IPS-15b (cell line): ENCODE measurements at regions not wholly inside any gene's neighbourhood (a gene's known extent, or its start where the extent isn't known, plus 50 kb on each side); places are given as distances from the start of the nearest gene placed in this dataset.

ENCODE experiments used
- H3K27me3 ChIP-seq: one replicate; pipeline ENCODE4 v1.6.1; 2013; ENCODE audit warnings: low read length; ENCODE audit not compliant: control insufficient read depth, insufficient read depth
- H3K36me3 ChIP-seq: one replicate; pipeline ENCODE4 v1.6.1; 2013; ENCODE audit warnings: low read length; ENCODE audit not compliant: control insufficient read depth, insufficient read depth
- H3K4me1 ChIP-seq: one replicate; pipeline ENCODE4 v1.6.1; 2013; ENCODE audit warnings: mild to moderate bottlenecking, low read length; ENCODE audit not compliant: control insufficient read depth, insufficient read depth
- H3K4me3 ChIP-seq: one replicate; pipeline ENCODE4 v1.5.1; 2013; ENCODE audit warnings: low read depth, low read length
- H3K9ac ChIP-seq: one replicate; pipeline ENCODE4 v1.6.1; 2013; ENCODE audit warnings: low read depth, mild to moderate bottlenecking, low read length
- H3K9me3 ChIP-seq: one replicate; pipeline ENCODE4 v1.6.1; 2013; ENCODE audit warnings: mild to moderate bottlenecking, low read length; ENCODE audit not compliant: control insufficient read depth, insufficient read depth

- Histone ChIP-seq H3K4me3 (no peak overlapping the region), H3K27me3 (peaks cover 3% of the 10 kb centered on the region), H3K9ac (no peak overlapping the region), H3K4me1 (peaks cover 13% of the 10 kb centered on the region), H3K36me3 (no peaks in the 10 kb centered on the region), H3K9me3 (no peaks in the 10 kb centered on the region)
Measured at GRCh38 chr2:16302431-16303272, 362.3 kb downstream of the MYCN start.

DNA sequence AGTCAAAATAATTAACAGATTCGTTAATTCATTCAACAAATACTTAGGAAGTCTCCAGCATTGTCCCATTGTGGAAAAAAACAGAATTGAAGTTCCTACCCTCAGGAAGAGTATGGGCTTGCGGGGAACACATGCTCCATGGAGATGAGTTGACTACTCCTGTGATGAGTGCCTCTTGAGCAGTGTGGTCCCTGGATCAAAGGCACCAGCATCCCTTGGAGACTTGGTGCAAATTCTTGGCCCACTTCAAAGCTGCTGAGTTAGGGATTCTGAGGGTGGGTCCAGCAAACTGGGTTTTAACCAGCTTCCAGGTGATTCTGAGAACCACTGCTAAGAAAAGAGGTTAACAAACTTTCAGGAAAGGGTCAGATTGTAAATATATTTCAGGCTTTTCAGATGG lies 361.6 kb downstream of the MYCN start:
- H3K9me3 ChIP-seq, result no peaks in the 10 kb centered on the region
- H3K27me3 ChIP-seq, result peaks cover 3% of the 10 kb centered on the region
- H3K9ac ChIP-seq, result no peak overlapping the region

DNA sequence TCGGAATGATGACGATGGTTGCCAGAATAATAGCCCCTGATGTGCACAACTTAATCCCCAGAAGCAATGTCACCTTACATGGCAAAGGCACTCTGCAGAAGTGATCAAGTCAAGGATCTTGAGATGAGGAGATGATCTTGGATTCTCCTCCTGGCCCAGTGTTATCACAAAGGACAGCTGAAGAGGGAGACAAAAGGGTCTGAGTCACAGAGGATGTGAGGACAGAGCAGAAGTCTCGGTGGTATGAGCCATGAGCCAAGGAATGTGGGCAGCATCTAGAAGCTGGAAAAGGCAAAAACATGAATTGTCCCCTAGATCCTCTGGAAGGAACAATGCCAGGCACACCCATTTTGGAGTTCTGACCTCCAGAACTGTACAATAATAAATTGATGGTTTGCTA lies 358.5 kb downstream of the MYCN start:
- Histone ChIP-seq H3K9ac (no peak overlapping the region), H3K9me3 (no peaks in the 10 kb centered on the region), H3K27me3 (peaks cover 3% of the 10 kb centered on the region), H3K4me3 (no peak overlapping the region), H3K36me3 (no peaks in the 10 kb centered on the region), H3K4me1 (peaks cover 10% of the 10 kb centered on the region)

More for the DNA sequence above, 361.6 kb downstream of the MYCN start:
- Histone ChIP-seq H3K36me3 (no peaks in the 10 kb centered on the region), H3K4me3 (no peak overlapping the region), H3K4me1 (peaks cover 13% of the 10 kb centered on the region)

DNA sequence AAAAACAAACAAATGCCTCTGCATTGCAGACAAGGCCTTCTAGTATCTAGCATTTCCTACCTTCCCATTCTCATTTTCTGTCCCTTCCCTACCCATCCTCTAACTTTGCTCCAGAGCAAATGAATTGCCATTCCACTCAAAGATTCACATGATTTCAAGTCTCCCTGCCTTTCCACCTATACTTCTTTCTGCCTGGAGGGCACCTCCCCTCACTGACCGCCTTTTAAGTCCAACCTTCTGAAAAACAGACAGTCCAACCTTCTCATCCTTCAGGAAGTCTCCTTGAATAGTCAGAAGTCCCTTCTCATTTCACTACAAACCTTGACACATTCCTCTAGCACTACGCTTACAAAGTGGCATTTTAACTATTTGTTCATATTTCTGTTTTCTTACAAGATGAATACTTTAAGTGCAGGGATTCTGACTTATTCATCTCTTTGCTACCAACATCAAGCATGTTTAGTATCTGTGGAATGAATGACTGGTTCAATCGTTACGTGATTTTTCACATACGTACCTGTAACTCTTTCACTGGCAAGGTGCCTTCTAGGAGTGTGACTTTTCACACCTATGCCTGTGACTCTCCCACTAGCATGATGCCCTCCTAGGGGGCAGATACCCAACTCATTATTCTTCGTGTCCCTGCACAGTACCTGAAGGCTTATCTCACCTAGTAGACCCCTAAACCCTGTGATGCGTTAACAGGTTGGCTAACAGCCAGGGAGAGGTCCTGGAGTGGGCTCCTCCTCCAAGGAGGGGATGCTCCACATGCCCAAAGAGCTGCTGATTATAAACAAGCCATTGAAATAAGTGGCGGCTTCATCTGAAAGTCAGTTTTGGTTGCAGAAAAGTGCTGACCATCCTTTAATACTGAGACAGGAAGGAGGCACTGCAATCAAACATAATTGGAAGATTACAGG lies 356.2 kb downstream of the MYCN start:
- no peaks in the 10 kb centered on the region for H3K9me3 ChIP-seq
- H3K4me1 ChIP-seq, result no peaks in the 10 kb centered on the region
- no peak overlapping the region for H3K4me3 ChIP-seq
- no peaks in the 10 kb centered on the region for H3K27me3 ChIP-seq
- H3K36me3 ChIP-seq, result no peaks in the 10 kb centered on the region
- no peak overlapping the region for H3K9ac ChIP-seq

GRCh38 chr2:16296038-16296290 lies 355.6 kb downstream of the MYCN start:
- H3K4me3 ChIP-seq, result no peak overlapping the region
- no peaks in the 10 kb centered on the region for H3K36me3 ChIP-seq
- H3K9ac ChIP-seq, result no peak overlapping the region
- H3K27me3 ChIP-seq, result no peaks in the 10 kb centered on the region
- H3K4me1 ChIP-seq, result no peaks in the 10 kb centered on the region
- no peaks in the 10 kb centered on the region for H3K9me3 ChIP-seq

GRCh38 chr2:16294791-16295190 lies 354.4 kb downstream of the MYCN start:
- H3K36me3 ChIP-seq, result no peaks in the 10 kb centered on the region
- H3K4me3 ChIP-seq, result no peak overlapping the region
- H3K9me3 ChIP-seq, result no peaks in the 10 kb centered on the region
- H3K9ac ChIP-seq, result no peak overlapping the region
- no peaks in the 10 kb centered on the region for H3K27me3 ChIP-seq
- no peaks in the 10 kb centered on the region for H3K4me1 ChIP-seq

GRCh38 chr2:16293871-16294270 lies 353.5 kb downstream of the MYCN start:
- Histone ChIP-seq H3K27me3 (no peaks in the 10 kb centered on the region), H3K4me1 (no peaks in the 10 kb centered on the region)

GRCh38 chr2:16293398-16293797 lies 353.0 kb downstream of the MYCN start:
- no peaks in the 10 kb centered on the region for H3K4me1 ChIP-seq
- H3K9me3 ChIP-seq, result no peaks in the 10 kb centered on the region
- no peak overlapping the region for H3K9ac ChIP-seq
- no peak overlapping the region for H3K4me3 ChIP-seq
- H3K27me3 ChIP-seq, result no peaks in the 10 kb centered on the region
- no peaks in the 10 kb centered on the region for H3K36me3 ChIP-seq

More at GRCh38 chr2:16293871-16294270, 353.5 kb downstream of the MYCN start:
- Histone ChIP-seq H3K9ac (no peak overlapping the region), H3K36me3 (no peaks in the 10 kb centered on the region), H3K4me3 (no peak overlapping the region), H3K9me3 (no peaks in the 10 kb centered on the region)

GRCh38 chr2:16291731-16292550 lies 351.6 kb downstream of the MYCN start:
- H3K27me3 ChIP-seq, result no peaks in the 10 kb centered on the region
- H3K4me1 ChIP-seq, result no peaks in the 10 kb centered on the region
- no peaks in the 10 kb centered on the region for H3K9me3 ChIP-seq
- H3K4me3 ChIP-seq, result no peak overlapping the region
- H3K9ac ChIP-seq, result no peak overlapping the region
- H3K36me3 ChIP-seq, result no peaks in the 10 kb centered on the region

- Histone ChIP-seq H3K4me1 (no peaks in the 10 kb centered on the region), H3K36me3 (no peaks in the 10 kb centered on the region)
Measured at GRCh38 chr2:16291226-16291625, 350.9 kb downstream of the MYCN start.

GRCh38 chr2:16290311-16291020 lies 350.1 kb downstream of the MYCN start:
- Histone ChIP-seq H3K36me3 (no peaks in the 10 kb centered on the region), H3K9ac (no peak overlapping the region), H3K27me3 (no peaks in the 10 kb centered on the region), H3K4me1 (no peaks in the 10 kb centered on the region), H3K9me3 (no peaks in the 10 kb centered on the region), H3K4me3 (no peak overlapping the region)

More at GRCh38 chr2:16291226-16291625, 350.9 kb downstream of the MYCN start:
- no peaks in the 10 kb centered on the region for H3K9me3 ChIP-seq
- H3K4me3 ChIP-seq, result no peak overlapping the region
- H3K9ac ChIP-seq, result no peak overlapping the region
- H3K27me3 ChIP-seq, result no peaks in the 10 kb centered on the region
